GM21619 (cell line): ENCODE measurements at regions not wholly inside any gene's neighbourhood (a gene's known extent, or its start where the extent isn't known, plus 50 kb on each side); places are given as distances from the start of the nearest gene placed in this dataset.
"Not testable (repeated sequence)": the region's sequence is repeated elsewhere in the genome, so short reads cannot be mapped to it uniquely, and the experiment has no call there.

Experiments
- ATAC-seq: cut with Tn5 transposase; IDR thresholded peaks from one replicate; pipeline ENCODE4 v1.9.1; 2021; ENCODE audit not compliant: unreplicated experiment

DNA sequence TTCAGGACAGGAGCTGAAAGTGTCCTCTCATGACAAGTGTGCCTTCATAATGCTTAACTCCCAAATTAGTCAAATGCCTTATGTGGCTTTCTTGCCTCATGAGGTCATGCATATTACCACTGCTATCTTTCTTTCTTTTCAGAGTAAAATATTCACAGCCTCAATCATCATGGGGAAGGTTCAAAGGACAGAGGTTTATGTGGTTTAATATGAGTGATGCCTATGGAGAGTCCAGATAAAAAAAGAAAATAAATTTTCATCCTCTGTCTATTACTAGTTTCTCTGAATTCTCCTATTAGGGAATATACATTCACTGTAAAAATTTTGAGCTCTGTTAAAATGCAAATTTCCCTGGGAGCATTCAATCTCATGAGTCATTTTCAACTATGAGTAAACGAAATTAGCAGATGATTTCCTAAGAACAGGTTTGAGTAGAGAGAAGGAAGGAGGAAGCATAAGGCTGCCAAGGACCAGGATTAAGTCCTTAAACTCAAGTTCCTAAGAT lies 396.9 kb upstream of the ADGRB3 start:
- no peak for ATAC-seq

GRCh38 chr6:68237205-68237604 lies 397.9 kb upstream of the ADGRB3 start:
- ATAC-seq, result no peak

DNA sequence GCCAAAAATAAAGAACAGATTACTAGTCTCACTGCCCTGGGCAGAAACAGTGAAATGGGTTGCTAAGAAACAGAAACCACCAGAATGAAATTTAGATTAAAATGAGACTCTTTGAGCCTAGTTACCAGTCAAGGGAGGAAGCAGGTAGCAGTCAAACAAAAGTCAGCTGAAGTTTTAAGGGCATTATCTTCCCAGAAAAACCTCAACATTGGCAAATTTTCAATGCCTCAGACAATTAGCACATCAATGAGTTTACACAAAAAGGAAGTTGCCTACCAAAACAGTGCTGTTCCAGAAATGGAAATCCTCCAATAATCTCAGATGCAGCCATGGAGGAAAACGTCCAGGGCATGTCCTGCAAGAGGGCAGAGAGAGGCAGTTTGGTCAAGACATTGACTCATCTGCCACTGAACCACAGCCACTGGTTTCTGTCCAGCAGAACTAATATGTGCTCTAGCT lies 399.7 kb upstream of the ADGRB3 start:
- ATAC-seq, result no peak

GRCh38 chr6:68233623-68234022 lies 401.5 kb upstream of the ADGRB3 start:
- ATAC-seq, result no peak

DNA sequence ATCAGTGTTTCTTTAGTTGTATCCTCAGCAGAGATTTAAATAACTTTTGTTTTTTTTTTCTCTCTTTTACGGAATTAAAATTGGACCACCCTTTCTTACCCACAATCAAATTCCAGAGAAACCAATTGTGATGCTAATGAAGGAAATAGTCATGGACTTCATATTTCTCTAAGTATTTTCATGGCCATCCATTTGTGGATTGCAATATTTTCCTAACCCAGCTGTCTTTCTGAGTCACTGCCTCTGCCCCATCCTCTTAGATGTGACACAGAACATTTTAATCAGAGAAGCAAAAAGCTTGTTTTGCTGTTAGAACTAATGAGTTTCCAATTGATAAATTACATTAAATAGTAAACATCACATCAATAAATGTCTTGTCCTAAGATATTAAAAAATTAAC lies 405.5 kb upstream of the ADGRB3 start:
- no peak for ATAC-seq

DNA sequence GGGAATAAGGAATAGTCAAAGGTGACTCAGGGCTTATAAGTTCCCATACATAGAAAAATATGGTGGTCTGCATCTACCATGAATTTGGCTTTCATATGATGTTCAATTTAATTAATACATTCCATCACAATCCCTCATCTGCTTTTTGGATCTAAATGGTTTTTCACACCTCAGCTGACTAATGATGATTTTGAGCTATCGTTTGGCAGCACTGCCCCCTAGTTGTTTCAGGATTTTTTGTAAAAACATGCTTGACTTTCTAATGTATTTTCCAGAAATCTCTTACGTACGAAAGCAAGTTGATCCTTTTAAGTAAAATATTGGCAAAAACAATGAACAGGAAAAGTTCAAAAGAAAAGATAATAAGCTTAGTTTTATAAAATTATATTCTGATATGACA lies 408.6 kb upstream of the ADGRB3 start:
- no peak for ATAC-seq

GRCh38 chr6:68225729-68226128 lies 409.4 kb upstream of the ADGRB3 start:
- no peak for ATAC-seq

GRCh38 chr6:68211242-68211795 lies 423.8 kb upstream of the ADGRB3 start:
- no peak for ATAC-seq

GRCh38 chr6:68207612-68208011 lies 427.5 kb upstream of the ADGRB3 start:
- ATAC-seq, result not testable (repeated sequence)

GRCh38 chr6:68200929-68201328 lies 434.2 kb upstream of the ADGRB3 start:
- ATAC-seq, result no peak

DNA sequence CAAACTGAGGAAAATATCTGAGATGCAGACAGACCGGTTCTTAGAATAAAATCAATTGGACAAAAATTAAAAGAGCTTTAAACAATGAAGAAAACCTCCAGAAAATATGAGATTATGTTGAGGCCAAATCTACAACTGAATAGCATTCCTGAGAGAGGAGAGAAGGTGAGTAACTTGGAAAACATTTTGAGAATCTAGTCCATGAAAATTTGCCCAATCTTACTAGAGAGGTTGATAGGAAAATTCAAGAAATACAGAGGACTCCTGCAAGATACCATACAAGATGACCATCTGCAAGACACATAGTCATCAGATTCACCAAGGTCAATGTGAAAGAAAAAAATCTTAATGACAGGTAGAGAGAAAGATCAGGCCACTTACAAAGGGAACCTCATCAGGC lies 437.7 kb upstream of the ADGRB3 start:
- no peak for ATAC-seq

GRCh38 chr6:68196645-68197044 lies 438.4 kb upstream of the ADGRB3 start:
- no peak for ATAC-seq

DNA sequence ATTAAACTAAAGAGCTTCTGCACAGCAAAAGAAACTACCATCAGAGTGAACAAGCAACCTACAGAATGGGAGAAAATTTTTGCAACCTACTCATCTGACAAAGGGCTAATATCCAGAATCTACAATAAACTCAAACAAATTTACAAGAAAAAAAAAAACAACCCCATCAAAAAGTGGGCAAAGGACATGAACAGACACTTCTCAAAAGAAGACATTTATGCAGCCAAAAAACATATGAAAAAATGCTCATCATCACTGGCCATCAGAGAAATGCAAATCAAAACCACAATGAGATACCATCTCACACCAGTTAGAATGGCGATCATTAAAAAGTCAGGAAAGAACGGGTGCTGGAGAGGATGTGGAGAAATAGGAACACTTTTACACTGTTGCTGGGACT lies 439.3 kb upstream of the ADGRB3 start:
- not testable (repeated sequence) for ATAC-seq

- no peak for ATAC-seq
Observed at GRCh38 chr6:68194846-68195478, 440.1 kb upstream of the ADGRB3 start.

DNA sequence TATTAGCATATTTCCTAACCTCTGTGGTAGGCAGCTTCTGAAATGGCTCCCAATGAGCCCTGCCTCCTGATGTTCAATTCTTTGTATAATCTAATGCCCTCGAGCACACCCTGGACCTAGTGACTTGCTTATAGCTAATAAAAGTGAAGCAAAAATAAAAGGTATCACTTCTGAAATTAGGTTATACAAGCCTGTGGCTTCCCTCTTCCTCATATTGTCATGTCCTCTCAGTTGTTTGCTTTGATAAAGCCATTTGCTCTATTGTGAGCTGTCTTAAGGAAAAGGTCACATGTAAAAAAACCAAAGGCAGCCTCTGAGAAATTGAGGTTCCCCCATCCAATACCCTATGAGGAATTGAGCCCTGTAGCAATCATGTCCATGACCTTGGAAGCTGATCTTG lies 442.1 kb upstream of the ADGRB3 start:
- no peak for ATAC-seq

GRCh38 chr6:68189217-68189815 lies 445.8 kb upstream of the ADGRB3 start:
- ATAC-seq, result no peak

DNA sequence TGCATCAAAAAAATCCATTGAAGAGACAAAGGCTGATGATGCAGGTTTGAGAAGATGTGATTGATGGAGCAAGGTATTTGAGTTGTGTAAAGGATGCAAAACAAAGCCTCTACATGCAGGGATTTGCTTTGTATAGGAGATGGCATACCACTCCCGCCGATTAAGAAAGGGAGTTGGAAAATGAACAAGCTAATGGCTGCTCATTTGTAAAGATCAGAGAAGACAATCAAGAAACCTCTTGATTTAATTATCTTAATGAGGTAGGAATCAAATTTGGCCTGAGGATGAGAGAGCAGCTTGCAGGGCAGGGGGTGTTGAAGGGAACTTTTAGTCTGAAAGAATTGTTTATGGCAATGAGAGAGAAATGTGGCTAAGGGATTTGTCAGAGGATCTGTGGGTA lies 448.2 kb upstream of the ADGRB3 start:
- ATAC-seq, result no peak

DNA sequence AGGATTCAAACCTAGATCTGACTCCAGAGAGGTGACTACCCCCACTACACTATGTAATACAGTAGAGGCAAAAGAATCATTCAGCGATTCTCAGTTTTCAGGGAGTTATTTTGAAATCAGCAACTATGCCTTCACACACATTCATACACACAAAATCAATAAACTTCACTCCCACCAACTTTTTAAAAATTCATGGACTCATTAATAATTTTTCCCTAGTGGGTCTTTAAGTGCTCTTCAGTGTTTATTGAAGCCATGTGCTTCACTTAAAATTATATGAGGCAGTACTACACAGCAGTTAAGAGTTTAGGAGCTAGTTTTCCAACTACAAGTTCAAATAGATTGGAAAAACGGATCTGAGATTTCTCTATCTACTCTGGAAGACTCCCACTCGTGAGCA lies 452.7 kb upstream of the ADGRB3 start:
- no peak for ATAC-seq

- not testable (repeated sequence) for ATAC-seq
Observed at GRCh38 chr6:68181027-68181426, 454.1 kb upstream of the ADGRB3 start.

GRCh38 chr6:68173616-68174015 lies 461.5 kb upstream of the ADGRB3 start:
- no peak for ATAC-seq

DNA sequence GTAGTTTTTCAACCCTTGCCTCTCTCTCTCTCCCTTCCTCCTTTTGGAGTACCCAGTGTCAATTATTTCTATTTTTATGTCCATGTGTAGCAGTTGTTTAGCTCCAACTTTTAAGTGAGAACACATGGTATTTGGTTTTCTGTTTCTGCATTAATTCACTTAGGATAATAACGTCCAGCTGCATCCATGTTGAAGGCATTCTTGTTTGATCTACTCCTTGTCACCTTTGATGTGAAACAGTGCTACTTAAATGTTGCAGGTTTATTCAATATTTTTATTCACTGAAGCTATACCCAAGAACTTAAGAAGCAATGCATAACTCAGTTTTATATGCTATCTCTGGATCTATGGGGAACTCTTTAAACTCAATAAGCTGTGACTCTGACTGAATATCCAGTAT lies 465.2 kb upstream of the ADGRB3 start:
- no peak for ATAC-seq

- no peak for ATAC-seq
Observed at GRCh38 chr6:68167604-68168003, 467.5 kb upstream of the ADGRB3 start.
